Right lobe of liver (tissue), 6 donors: ENCODE measurements at regions not wholly inside any gene's neighbourhood (a gene's known extent, or its start where the extent isn't known, plus 50 kb on each side); places are given as distances from the start of the nearest gene placed in this dataset.

Experiments used
- ATAC-seq, 4 donors: fragments of 200-7000 bp; cut with Tn5 transposase; one replicate each; pipeline ENCODE4 v1.9.1; 2020; ENCODE audit warnings: mild to moderate bottlenecking in 4 of 4, moderate library complexity in 4 of 4
- DNase-seq, 3 donors: peaks; one replicate each; pipeline ENCODE4 v3.0.0-alpha.2; 2020
- H3K27ac ChIP-seq, 3 donors: fragments of 200-600 bp; one replicate each; pipeline ENCODE4 v1.8.0; 2022
- H3K27me3 ChIP-seq, 2 donors: fragments of 200-600 bp; one replicate each; pipeline ENCODE4 v1.8.0; 2022
- H3K36me3 ChIP-seq, 4 donors: fragments of 200-600 bp; sonication (generic) in 1 of 4; one replicate each; pipeline versions ENCODE4 v1.5.1 to v1.8.0; 2017 to 2022; ENCODE audit warnings: control low read depth in 1 of 4
- H3K4me1 ChIP-seq, 4 donors: fragments of 200-600 bp; sonication (generic) in 1 of 4; one replicate each; pipeline versions ENCODE4 v1.5.1 to v1.8.0; 2017 to 2022; ENCODE audit warnings: control low read depth in 1 of 4
- H3K4me3 ChIP-seq, 3 donors: fragments of 200-600 bp; one replicate each; pipeline ENCODE4 v1.8.0; 2022
- H3K9me3 ChIP-seq, 4 donors: fragments of 200-600 bp; sonication (generic) in 1 of 4; one replicate each; pipeline versions ENCODE4 v1.5.1 to v1.8.0; 2017 to 2022; ENCODE audit warnings: control low read depth in 1 of 4
- POLR2A ChIP-seq: fragments of 450-650 bp; IDR thresholded peaks from one replicate; pipeline ENCODE4 v1.6.1; 2017; ENCODE audit warnings: antibody characterized with exemption, mild to moderate bottlenecking
- WGBS: methylation state at CpG from one replicate; pipeline ENCODE4 v1.1.6; 2018; ENCODE audit warnings: low coverage, low lambda C conversion rate; ENCODE audit not compliant: insufficient coverage; ENCODE audit errors: missing lambda C conversion rate; 5-methylcytosine and 5-hydroxymethylcytosine counted together
- intact Hi-C, 2 donors: fragments of 100-400 bp; cut with DNase I; formaldehyde crosslinking; loops; one replicate each; pipeline versions ENCODE4 v1.11.2 to v1.14.1; 2022
- TF ChIP-seq, protein P1 (sequence below), 4 donors: fragments of 200-600 bp in 3 of 4; fragments of 450-650 bp in 1 of 4; IDR thresholded peaks; one replicate each; pipeline versions ENCODE4 v1.5.1 to v1.8.0; 2016 to 2022; ENCODE audit warnings: antibody characterized with exemption in 4 of 4, mild to moderate bottlenecking in 2 of 4
- donor health status: DM: no; HTN: yes; CAD: no.
- donor health status: DM: no; HTN: no; CAD: no.
- donor health status: DM: no; HTN: no; CAD: no.
- donor health status: DM: no; HTN: yes; CAD: no.
- donor health status: DM: no; HTN: yes; CAD: no.

DNA sequence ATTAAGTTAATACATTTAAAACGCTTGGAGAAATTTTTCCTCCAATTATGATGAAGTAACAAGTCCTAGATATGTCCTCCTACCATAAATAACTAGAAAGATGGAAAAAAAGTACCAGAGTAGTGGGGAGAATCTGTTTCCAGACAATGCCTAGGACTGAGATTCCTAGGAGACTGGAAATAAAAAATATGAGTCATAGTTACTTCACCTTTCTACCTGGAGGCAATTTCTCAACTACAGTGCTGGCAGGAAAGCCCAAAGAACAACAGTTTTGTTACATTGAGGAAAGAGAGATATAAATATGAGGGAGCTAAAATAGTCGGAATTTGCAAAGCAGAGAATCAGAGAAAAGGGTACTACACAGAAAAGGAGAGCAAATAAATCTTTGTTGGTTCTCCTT lies 202.1 kb upstream of the ARHGAP42 start:
- no peaks in the 10 kb centered on the region for H3K4me1 ChIP-seq
- H3K36me3 ChIP-seq, result no peaks in the 10 kb centered on the region
- WGBS, result 22% methylated on average over 2 of the region's 2 CpGs
- intact Hi-C loops, result no loop called here
- no peak overlapping the region for H3K27ac ChIP-seq
- H3K4me3 ChIP-seq, result no peak overlapping the region
- TF ChIP-seq, protein P1, sequence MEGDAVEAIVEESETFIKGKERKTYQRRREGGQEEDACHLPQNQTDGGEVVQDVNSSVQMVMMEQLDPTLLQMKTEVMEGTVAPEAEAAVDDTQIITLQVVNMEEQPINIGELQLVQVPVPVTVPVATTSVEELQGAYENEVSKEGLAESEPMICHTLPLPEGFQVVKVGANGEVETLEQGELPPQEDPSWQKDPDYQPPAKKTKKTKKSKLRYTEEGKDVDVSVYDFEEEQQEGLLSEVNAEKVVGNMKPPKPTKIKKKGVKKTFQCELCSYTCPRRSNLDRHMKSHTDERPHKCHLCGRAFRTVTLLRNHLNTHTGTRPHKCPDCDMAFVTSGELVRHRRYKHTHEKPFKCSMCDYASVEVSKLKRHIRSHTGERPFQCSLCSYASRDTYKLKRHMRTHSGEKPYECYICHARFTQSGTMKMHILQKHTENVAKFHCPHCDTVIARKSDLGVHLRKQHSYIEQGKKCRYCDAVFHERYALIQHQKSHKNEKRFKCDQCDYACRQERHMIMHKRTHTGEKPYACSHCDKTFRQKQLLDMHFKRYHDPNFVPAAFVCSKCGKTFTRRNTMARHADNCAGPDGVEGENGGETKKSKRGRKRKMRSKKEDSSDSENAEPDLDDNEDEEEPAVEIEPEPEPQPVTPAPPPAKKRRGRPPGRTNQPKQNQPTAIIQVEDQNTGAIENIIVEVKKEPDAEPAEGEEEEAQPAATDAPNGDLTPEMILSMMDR (IDR thresholded peaks at IDR 0.05), result no peak
- DNase-seq, result no peak
- no peaks in the 10 kb centered on the region for H3K27me3 ChIP-seq
- no peak for ATAC-seq
- no peaks in the 10 kb centered on the region for H3K9me3 ChIP-seq

DNA sequence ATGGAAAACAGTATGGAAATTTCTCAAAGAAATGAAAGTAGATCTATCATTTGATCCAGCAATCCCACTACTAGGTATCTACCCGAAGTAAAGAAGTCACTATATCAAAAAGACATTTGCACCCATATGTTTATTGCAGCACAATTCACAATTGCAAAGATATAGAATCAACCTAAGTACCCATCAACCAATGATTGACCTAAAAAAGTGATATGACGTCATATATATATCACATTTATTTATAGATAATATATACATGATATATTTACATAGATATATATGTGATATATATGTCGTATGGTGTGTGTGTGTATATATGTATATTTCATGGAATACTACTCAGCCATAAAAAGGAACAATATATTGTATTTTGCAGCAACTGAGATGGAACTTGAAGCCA lies 188.3 kb upstream of the ARHGAP42 start:
- DNase-seq (no peak), ATAC-seq (no peak)
- Histone ChIP-seq H3K9me3 (no peaks in the 10 kb centered on the region), H3K4me3 (no peak overlapping the region), H3K36me3 (no peaks in the 10 kb centered on the region), H3K27me3 (no peaks in the 10 kb centered on the region), H3K27ac (no peak overlapping the region), H3K4me1 (no peaks in the 10 kb centered on the region)
- intact Hi-C loops, result no loop called here
- WGBS, result 46% methylated on average over 3 of the region's 3 CpGs
- TF ChIP-seq, protein P1 (IDR thresholded peaks at IDR 0.05), result no peak
- no peak for TF ChIP-seq POLR2A

DNA sequence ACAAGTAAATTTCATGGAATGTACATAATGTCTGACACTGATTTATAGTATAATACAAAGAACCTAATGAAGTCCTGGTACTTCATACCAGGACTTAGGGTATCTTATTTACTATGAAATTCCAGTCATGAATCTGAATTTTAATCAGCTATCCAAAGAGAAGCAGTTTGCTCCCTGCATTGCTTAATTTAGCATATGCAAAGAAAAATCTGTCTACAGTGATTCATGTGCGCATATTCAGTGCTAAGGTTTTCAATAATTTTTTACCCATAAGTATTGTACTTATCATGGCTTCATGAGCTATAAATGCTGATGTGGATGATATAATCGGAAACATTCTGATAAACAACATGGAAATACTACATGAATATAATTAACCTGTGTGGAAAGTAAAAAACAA lies 185.6 kb upstream of the ARHGAP42 start:
- 82% methylated on average over 2 of the region's 2 CpGs for WGBS
- DNase-seq (no peak), ATAC-seq (no peak)
- intact Hi-C loops, result no loop called here
- Histone ChIP-seq H3K4me3 (no peak overlapping the region), H3K4me1 (no peaks in the 10 kb centered on the region), H3K36me3 (no peaks in the 10 kb centered on the region), H3K9me3 (no peaks in the 10 kb centered on the region), H3K27ac (no peak overlapping the region), H3K27me3 (no peaks in the 10 kb centered on the region)
- TF ChIP-seq, protein P1 (IDR thresholded peaks at IDR 0.05), result no peak
- no peak for TF ChIP-seq POLR2A

DNA sequence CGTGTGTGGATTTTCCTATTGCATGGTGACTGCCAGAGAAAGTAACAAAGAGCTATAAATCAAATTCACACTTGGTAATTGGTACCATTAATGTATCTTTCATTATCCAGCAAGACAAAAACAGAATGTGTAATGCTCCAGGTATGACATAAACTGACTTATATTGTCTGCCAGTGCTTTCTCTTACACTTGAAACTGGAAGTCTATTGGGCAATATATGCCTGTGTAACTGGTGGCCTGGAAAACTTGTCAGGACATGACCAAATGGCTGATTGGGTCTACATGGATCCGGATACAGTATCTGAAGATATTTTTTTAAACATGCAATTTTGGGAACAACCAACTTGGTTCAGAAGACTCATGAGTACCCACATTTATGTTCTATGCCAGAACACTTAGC lies 174.6 kb upstream of the ARHGAP42 start:
- ATAC-seq (no peak), DNase-seq (no peak)
- 50% methylated on average over 2 of the region's 2 CpGs for WGBS

DNA sequence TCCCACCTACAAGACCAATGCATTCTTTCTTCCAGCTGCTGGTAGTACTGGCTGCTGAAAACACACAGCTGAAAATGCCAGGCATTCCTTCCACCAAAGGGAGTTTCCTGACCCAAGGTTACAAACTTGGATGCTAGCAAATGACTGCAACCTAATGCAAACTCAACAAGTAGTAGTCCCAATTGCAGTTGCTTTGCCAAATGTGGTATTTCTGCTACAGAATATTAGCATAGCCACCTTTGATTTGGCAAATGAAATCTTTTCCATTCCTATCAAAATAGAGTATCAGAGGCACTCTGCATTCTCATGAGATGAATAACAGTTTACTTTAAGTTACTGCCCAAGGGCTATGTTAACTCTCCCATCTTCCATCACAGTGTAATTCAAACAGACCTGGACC lies 172.0 kb upstream of the ARHGAP42 start:
- H3K27me3 ChIP-seq, result no peaks in the 10 kb centered on the region
- no peak overlapping the region for H3K27ac ChIP-seq
- DNase-seq, result no peak
- intact Hi-C loops, result no loop called here
- ATAC-seq, result no peak
- no peaks in the 10 kb centered on the region for H3K4me1 ChIP-seq
- no peaks in the 10 kb centered on the region for H3K9me3 ChIP-seq
- H3K36me3 ChIP-seq, result no peaks in the 10 kb centered on the region
- TF ChIP-seq, protein P1 (IDR thresholded peaks at IDR 0.05), result no peak
- TF ChIP-seq POLR2A, result no peak
- no peak overlapping the region for H3K4me3 ChIP-seq

More for the DNA sequence above, 174.6 kb upstream of the ARHGAP42 start:
- TF ChIP-seq, protein P1 (IDR thresholded peaks at IDR 0.05), result no peak
- TF ChIP-seq POLR2A, result no peak
- Histone ChIP-seq H3K27me3 (no peaks in the 10 kb centered on the region), H3K36me3 (no peaks in the 10 kb centered on the region), H3K27ac (no peak overlapping the region), H3K9me3 (no peaks in the 10 kb centered on the region), H3K4me1 (no peaks in the 10 kb centered on the region), H3K4me3 (no peak overlapping the region)
- intact Hi-C loops, result no loop called here
